ENCODE measurements at regions not wholly inside any gene's neighbourhood (a gene's known extent, or its start where the extent isn't known, plus 50 kb on each side); places are given as distances from the start of the nearest gene placed in this dataset.
"Not testable (repeated sequence)": the region's sequence is repeated elsewhere in the genome, so short reads cannot be mapped to it uniquely, and the experiment has no call there.

DNA sequence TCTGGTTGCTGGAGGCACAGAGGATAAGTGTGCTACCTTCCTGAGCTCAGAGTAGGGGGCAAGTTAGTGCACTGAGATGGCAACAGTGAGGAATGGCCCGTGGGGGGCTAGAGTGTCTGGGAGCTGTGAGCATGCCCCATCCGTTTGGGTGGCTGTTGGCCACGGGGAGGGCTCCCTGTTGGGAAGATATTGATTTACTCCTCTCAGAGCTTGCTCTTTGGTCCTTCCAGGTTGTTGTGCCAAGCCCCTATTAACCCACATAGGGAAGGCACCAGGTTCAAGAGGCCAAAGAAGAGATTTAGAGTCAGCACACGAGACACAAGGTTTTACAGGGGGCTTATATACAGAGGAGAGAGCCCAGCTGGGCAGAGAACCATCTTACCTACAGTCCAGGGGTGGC, 318.8 kb downstream of the TSN start:
- DNase-seq = no peak

DNA sequence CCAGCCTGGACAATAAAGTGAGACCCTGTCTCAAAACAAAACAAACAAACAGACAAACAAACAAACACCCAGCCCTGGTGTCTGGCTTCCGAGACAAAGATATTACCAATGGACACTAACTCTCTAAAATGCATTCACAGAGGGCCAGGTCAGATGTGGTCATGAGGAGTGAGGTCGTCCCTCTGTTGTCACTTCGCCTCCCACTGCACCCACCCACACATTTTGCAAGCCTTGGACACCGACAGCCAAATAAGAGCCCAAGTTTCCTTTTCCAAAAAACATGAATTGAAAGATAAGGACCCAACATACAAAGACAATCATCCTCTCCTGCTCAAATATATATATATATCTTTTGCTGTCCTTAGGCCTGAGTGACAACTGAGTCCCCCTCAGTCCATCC, 319.9 kb downstream of the TSN start:
- no peak for DNase-seq

GRCh38 chr2:122077114-122077513, 321.7 kb downstream of the TSN start:
- no peak for DNase-seq

DNA sequence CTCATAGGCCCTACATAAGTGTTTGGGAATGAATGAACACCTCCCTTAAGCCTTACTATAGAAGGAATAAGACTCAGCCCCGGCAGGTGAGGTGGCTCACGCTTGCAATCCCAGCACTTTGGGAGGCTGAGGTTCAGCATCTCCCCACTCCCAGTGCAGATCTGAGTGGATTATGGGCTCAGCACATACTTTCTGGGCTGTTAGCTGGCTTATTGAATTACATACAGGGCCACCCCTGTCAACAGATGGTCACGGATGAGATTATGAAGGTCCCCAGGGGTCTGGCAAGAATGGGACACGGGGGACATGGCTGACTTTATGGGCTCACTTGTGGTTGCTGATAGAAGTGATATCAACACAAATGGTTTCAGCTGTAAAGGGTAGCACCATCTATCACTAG, 322.3 kb downstream of the TSN start:
- DNase-seq = no peak

DNA sequence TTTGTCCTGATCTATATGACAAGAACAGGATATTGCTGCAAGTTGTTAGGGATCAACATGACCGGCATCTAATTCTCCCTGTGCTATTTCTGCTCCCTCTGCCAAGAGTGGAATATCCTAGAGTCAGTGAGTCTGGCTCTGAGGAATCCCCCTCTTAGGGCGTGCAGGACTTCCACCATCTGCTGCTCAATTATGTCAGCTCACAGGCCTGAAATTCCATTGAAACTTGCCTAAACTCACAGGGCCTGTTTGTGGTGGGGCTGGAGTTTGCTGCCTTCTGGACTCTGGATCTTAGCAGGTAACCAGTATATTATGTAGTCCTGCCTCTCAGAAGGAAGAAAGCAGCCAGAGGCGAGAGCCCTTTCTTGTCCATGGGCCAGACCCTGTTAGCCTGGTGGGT, 323.0 kb downstream of the TSN start:
- peak; percentile 23 for DNase-seq

GRCh38 chr2:122079844-122080243, 324.4 kb downstream of the TSN start:
- DNase-seq = no peak

- DNase-seq = no peak
Measured at GRCh38 chr2:122080316-122080715, 324.9 kb downstream of the TSN start.

- no peak for DNase-seq
Measured at GRCh38 chr2:122080871-122081270, 325.4 kb downstream of the TSN start.

- DNase-seq = no peak
Measured at GRCh38 chr2:122081751-122082150, 326.3 kb downstream of the TSN start.

GRCh38 chr2:122083256-122084048, 328.0 kb downstream of the TSN start:
- DNase-seq = no peak

DNA sequence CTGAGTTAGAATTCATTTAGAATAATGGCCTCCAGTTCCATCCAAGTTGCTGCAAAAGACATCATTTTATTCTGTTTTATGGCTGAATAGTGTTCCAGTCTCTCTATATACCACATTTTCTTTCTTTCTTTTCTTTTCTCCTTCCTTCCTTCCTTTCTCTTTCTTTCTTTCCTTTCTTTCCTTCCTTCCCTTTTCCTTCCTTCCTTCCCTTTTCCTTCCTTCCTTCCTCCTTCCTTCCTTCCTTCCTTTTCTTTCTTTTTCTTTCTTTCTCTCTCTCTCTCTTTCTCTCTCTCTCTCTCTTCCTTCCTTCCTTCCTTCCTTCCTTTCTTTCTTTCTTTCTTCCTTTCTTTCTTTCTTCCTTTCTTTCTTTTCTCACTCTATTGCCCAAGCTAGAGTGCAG, 330.2 kb downstream of the TSN start:
- DNase-seq = not testable (repeated sequence)

GRCh38 chr2:122094557-122094956, 339.1 kb downstream of the TSN start:
- DNase-seq = no peak

- DNase-seq = no peak
Measured at GRCh38 chr2:122096761-122097160, 341.3 kb downstream of the TSN start.

GRCh38 chr2:122098306-122098705, 342.9 kb downstream of the TSN start:
- DNase-seq = no peak

DNA sequence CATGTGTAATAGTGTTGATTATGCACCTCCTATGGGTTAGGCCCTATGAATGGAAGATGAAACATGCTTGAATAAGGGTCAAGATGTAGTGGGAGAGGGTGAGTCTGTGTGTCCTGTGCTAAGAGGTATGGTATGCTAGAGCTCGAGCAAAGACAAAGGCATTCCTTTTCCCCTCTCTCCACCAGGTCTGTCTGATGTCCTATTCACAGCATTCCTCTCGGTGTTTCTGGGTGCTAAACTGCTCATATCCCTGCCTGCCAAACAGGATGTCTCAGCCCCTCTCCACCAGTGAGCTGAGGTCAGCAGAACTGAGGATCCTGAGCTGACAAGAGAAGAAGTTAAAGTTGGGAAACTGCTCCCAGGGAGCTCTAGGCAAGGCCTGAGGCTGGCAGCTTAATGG, 344.9 kb downstream of the TSN start:
- DNase-seq = no peak

- DNase-seq = no peak
Measured at GRCh38 chr2:122100756-122101155, 345.3 kb downstream of the TSN start.

GRCh38 chr2:122101319-122101718, 345.9 kb downstream of the TSN start:
- DNase-seq = no peak

DNA sequence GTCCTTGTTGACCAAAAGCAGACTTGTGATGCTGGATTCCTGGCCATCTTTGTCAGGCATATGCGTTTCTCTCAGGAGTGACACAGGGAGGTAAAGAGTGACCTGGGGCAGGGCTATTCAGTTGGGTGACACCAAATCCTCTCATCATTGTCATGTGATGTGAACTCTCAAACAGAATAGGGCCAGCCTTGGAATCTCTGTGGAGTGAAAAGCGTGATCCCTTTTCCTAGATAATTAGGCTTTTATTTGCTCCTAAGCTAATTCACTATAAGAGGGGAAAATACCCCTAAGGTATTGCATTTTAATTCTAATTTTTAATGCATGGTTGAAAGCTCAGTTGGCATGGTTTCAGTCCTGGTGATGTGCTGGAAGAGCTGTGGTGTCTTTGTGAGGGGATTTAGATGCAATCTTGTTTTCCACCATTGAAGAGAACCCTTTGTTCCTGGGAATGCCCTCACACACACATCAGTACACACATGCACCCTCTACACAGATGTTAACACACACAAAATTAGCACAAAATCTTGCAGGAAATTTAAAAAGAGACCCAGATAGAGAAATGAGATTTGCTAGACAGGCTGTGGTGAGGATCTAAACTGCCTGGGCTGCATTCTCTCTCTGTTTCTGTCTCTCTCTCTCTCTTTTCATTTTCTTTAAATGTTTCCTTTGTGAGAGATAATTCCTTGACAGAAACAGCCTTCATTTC, 349.9 kb downstream of the TSN start:
- no peak for DNase-seq

DNA sequence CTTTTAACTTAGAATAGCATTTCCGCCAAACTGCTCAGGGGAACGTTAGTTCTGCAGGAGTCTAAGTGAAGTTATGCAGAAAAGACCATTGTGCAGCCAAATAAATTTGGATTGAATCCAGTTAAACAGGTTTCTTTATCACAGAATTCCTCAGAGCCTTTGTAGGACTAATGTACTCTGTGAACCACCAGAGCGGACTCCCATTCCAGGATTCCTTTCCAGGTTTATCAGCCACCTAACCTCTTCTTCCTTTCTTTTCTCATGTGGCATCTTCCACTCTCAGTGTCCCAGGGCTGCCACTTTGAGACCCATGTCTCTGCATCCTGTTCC, 350.4 kb downstream of the TSN start:
- no peak for DNase-seq

DNA sequence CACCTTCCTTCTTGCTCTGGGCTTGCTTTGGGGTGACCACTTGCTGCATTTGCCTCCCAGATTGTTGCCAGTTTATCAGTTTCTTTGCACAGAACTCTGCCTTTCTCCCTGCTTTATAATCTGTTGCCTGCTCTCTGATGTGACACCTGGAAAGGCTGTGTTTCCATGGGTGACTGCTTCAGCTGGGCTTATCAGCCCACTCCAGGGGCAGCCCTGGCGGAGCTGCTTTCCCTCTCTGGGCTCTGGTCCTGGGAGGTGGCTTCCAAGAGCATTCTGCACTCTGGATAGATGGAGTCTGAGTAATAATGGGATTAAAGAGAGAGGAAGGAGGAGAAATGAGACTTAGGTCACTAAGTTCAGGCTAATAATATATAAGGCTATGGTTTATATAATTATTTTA, 352.7 kb downstream of the TSN start:
- no peak for DNase-seq

DNA sequence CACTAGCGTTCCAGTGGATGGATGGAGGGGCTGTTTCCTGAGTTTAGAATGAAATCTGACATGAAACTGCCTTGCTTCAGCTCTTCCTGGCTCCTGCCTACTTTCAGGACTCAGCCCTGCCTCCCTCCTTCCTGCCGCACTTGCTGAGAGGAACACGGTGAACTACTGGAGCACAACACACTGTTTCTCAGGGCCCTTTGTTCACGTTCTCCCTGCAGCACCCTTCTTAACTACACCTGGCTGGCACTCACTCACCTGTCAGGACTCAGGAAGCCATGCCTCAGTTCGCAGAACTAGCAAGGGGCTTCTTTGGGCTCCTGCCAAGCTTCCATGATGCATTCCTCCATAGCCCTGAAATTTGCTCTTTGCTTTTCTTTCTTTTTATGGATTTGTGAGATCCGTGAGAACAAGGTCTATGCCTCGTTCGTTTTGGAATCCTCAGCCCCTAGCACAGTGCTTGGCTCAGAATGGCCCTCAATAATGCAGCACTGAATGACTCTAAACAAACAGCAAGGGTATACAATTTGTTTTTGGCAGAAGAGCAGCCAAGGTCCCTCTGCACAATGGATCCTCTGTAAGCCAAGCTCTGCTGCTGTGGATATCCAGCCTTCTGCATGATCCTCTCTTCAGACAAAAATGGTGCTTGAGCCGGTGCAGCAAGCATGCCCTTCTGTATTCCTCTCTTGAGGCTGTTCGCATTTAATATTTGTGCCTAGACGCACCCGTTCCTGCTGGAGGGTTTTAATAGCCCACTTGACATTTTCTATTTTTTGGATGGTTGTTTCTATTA, 357.0 kb downstream of the TSN start:
- no peak for DNase-seq

GRCh38 chr2:122114421-122114820, 359.0 kb downstream of the TSN start:
- no peak for DNase-seq

GRCh38 chr2:122117371-122117770, 361.9 kb downstream of the TSN start:
- DNase-seq = no peak

- no peak for DNase-seq
Measured at GRCh38 chr2:122129399-122129798, 373.9 kb downstream of the TSN start.

Measured in NCI-H2171 (cell line).